Endothelial cell of umbilical vein (primary cell): ENCODE measurements at regions not wholly inside any gene's neighbourhood (a gene's known extent, or its start where the extent isn't known, plus 50 kb on each side); places are given as distances from the start of the nearest gene placed in this dataset.

Source experiments
- BruUV-seq: library from RNA; stranded (reverse); fragments of 400-500 nt; replicated peaks from 2 replicates; lab custom pipeline; 2021; lab: Mats Ljungman, UMichigan
- CTCF ChIA-PET: fragments of 300-600, 350-600 bp; sonication (Branson Sonifier 250); formaldehyde crosslinking; loops from one replicate; lab custom pipeline; 2021; ENCODE audit warnings: antibody characterized with exemption, inconsistent platforms; lab: Charles Lee
- POLR2A ChIA-PET: fragments of 300-600, 350-600 bp; sonication (Branson Sonifier 250); formaldehyde crosslinking; loops from one replicate; lab custom pipeline; 2021; ENCODE audit warnings: antibody characterized with exemption, inconsistent platforms; lab: Charles Lee
- DNase-seq: peaks from one replicate; pipeline ENCODE4 v3.0.0-alpha.2; 2011; ENCODE audit warnings: low read depth, low spot score
- FAIRE-seq: peaks from 2 replicates; lab custom pipeline; 2011; peaks lifted over from hg19 to GRCh38; lab: Jason Lieb, UNC
- H2AFZ ChIP-seq: 2 replicates; pipeline ENCODE4 v1.6.0; 2012; ENCODE audit warnings: low read depth, low read length, control low read depth, inconsistent platforms
- H3K27ac ChIP-seq: 2 replicates; pipeline ENCODE4 v1.5.1; 2011; ENCODE audit warnings: low read depth, mild to moderate bottlenecking, control low read depth, low read length, moderate library complexity; ENCODE audit not compliant: insufficient read depth
- H3K27me3 ChIP-seq, 2 experiments: 2 replicates each; pipeline versions ENCODE4 v1.6.0 to v1.6.1; 2011; ENCODE audit warnings: low read length in 2 of 2, mixed read lengths in 1 of 2; ENCODE audit not compliant: control insufficient read depth in 2 of 2, insufficient read depth in 2 of 2
- H3K36me3 ChIP-seq, 2 experiments: 2 replicates in 1 of 2; 3 replicates in 1 of 2; pipeline ENCODE4 v1.5.1; 2011; ENCODE audit warnings: low read length in 2 of 2, mild to moderate bottlenecking in 1 of 2, moderate library complexity in 1 of 2; ENCODE audit not compliant: control insufficient read depth in 2 of 2, insufficient read depth in 2 of 2; ENCODE audit errors: extremely low read depth in 1 of 2
- H3K4me1 ChIP-seq: 3 replicates; pipeline ENCODE4 v1.5.1; 2011; ENCODE audit warnings: mild to moderate bottlenecking, low read length; ENCODE audit not compliant: control insufficient read depth, insufficient read depth; ENCODE audit errors: extremely low read depth
- H3K4me2 ChIP-seq: 2 replicates; pipeline ENCODE4 v1.6.1; 2011; ENCODE audit warnings: low read length, control low read depth, mixed read lengths; ENCODE audit not compliant: insufficient read depth
- H3K4me3 ChIP-seq, 3 experiments: fragments of 200-600 bp in 1 of 3; sonication (generic), shearing (Covaris generic) in 1 of 3; replicated peaks in 1 of 3; 2 replicates each; pipeline ENCODE4 v1.5.1; 2011 to 2016; ENCODE audit warnings: control low read depth in 3 of 3, low read length in 3 of 3, mild to moderate bottlenecking in 2 of 3, inconsistent platforms in 1 of 3, low read depth in 1 of 3, moderate library complexity in 1 of 3; ENCODE audit not compliant: insufficient read depth in 1 of 3
- H3K79me2 ChIP-seq: 2 replicates; pipeline ENCODE4 v1.6.0; 2012; ENCODE audit warnings: low read length, inconsistent platforms; ENCODE audit not compliant: control insufficient read depth, insufficient read depth
- H3K9ac ChIP-seq: replicated peaks from 2 replicates; pipeline ENCODE3; 2011; ENCODE audit warnings: low read length, control low read depth; ENCODE audit not compliant: insufficient read depth; ENCODE audit errors: extremely low read depth
- H3K9me1 ChIP-seq: replicated peaks from 3 replicates; pipeline ENCODE4 v1.6.0; 2011; ENCODE audit warnings: mild to moderate bottlenecking, low read length; ENCODE audit not compliant: control insufficient read depth, insufficient read depth; ENCODE audit errors: extremely low read depth
- H3K9me3 ChIP-seq: replicated peaks from 2 replicates; pipeline ENCODE4 v1.5.1; 2012; ENCODE audit warnings: low read length, inconsistent platforms; ENCODE audit not compliant: control insufficient read depth, insufficient read depth
- H4K20me1 ChIP-seq: replicated peaks from 2 replicates; pipeline ENCODE3; 2011; ENCODE audit warnings: mild to moderate bottlenecking, low read length; ENCODE audit not compliant: control insufficient read depth, insufficient read depth; ENCODE audit errors: extremely low read depth
- EZH2 ChIP-seq: IDR thresholded peaks from 2 replicates; pipeline ENCODE4 v1.6.1; 2012; ENCODE audit warnings: borderline replicate concordance, low read depth, mild to moderate bottlenecking, moderate library complexity, low read length, inconsistent platforms; ENCODE audit not compliant: severe bottlenecking
- FOS ChIP-seq: IDR thresholded peaks from 2 replicates; pipeline ENCODE4 v1.6.1; 2011; ENCODE audit warnings: mild to moderate bottlenecking, low read length, moderate library complexity, borderline replicate concordance; ENCODE audit not compliant: insufficient read depth
- GATA2 ChIP-seq: IDR thresholded peaks from 2 replicates; pipeline ENCODE4 v1.7.0; 2011; ENCODE audit warnings: low read depth, mild to moderate bottlenecking, moderate library complexity, mixed read lengths, low read length; ENCODE audit not compliant: insufficient read length, insufficient read depth
- JUN ChIP-seq: IDR thresholded peaks from 2 replicates; pipeline ENCODE4 v1.6.1; 2011; ENCODE audit warnings: borderline replicate concordance, low read depth; ENCODE audit not compliant: insufficient read length, insufficient read depth
- MAX ChIP-seq: IDR thresholded peaks from 2 replicates; pipeline ENCODE4 v1.6.1; 2011; ENCODE audit not compliant: insufficient read depth, insufficient read length
- MYC ChIP-seq: IDR thresholded peaks from one replicate; pipeline ENCODE4 v1.6.1; 2011; ENCODE audit warnings: mild to moderate bottlenecking, low read depth, low read length
- POLR2A ChIP-seq: IDR thresholded peaks from 2 replicates; pipeline ENCODE4 v1.6.1; 2012; ENCODE audit warnings: low read depth, mild to moderate bottlenecking, control low read depth, low read length
- POLR2AphosphoS5 ChIP-seq: IDR thresholded peaks from 2 replicates; pipeline ENCODE4 v1.6.1; 2012; ENCODE audit warnings: low read depth, mild to moderate bottlenecking, control low read depth, low read length, moderate library complexity; ENCODE audit not compliant: insufficient read depth
- dilution Hi-C: fragments of 300-500 bp; cut with MboI; formaldehyde crosslinking; loops from one replicate; pipeline ENCODE4 v1.15.0; 2019; ENCODE audit warnings: low sequenced_read_pairs; ENCODE audit not compliant: extremely low pct_ligation_motif_present
- intact Hi-C: fragments of 100-400 bp; cut with micrococcal nuclease; formaldehyde crosslinking; loops from one replicate; pipeline ENCODE4 v1.10.0; 2022
- TF ChIP-seq, protein P1 (sequence below), 2 donors: IDR thresholded peaks; 1 replicate in 1 of 2; 2 replicates in 1 of 2; pipeline ENCODE4 v1.5.1; 2011; ENCODE audit warnings: low read length in 2 of 2, mild to moderate bottlenecking in 2 of 2, moderate library complexity in 2 of 2, control low read depth in 1 of 2, inconsistent platforms in 1 of 2, low read depth in 1 of 2; ENCODE audit not compliant: insufficient read depth in 1 of 2; ENCODE audit errors: extremely low read depth in 1 of 2

- POLR2A ChIA-PET = no interaction called here
- CTCF ChIA-PET = no interaction called here
- dilution Hi-C loops = no loop called here
- Histone ChIP-seq H3K9ac (no peak overlapping the region), H3K79me2 (no peaks in the 10 kb centered on the region), H3K4me1 (no peaks in the 10 kb centered on the region), H3K36me3 (no peaks in the 10 kb centered on the region), H3K4me3 (no peak overlapping the region), H3K9me1 (no peaks in the 10 kb centered on the region), H2AFZ (no peak overlapping the region), H4K20me1 (no peaks in the 10 kb centered on the region), H3K4me2 (no peak overlapping the region), H3K27me3 (no peaks in the 10 kb centered on the region), H3K9me3 (no peaks in the 10 kb centered on the region), H3K27ac (no peak overlapping the region)
- no TSS peak for BruUV-seq
- DNase-seq (no peak), FAIRE-seq (no peak)
- TF ChIP-seq EZH2 (no peak), FOS (no peak), GATA2 (no peak), MAX (no peak)
- TF ChIP-seq, protein P1, sequence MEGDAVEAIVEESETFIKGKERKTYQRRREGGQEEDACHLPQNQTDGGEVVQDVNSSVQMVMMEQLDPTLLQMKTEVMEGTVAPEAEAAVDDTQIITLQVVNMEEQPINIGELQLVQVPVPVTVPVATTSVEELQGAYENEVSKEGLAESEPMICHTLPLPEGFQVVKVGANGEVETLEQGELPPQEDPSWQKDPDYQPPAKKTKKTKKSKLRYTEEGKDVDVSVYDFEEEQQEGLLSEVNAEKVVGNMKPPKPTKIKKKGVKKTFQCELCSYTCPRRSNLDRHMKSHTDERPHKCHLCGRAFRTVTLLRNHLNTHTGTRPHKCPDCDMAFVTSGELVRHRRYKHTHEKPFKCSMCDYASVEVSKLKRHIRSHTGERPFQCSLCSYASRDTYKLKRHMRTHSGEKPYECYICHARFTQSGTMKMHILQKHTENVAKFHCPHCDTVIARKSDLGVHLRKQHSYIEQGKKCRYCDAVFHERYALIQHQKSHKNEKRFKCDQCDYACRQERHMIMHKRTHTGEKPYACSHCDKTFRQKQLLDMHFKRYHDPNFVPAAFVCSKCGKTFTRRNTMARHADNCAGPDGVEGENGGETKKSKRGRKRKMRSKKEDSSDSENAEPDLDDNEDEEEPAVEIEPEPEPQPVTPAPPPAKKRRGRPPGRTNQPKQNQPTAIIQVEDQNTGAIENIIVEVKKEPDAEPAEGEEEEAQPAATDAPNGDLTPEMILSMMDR (IDR thresholded peaks at IDR 0.05; ENCODE audit: extremely low read depth in 1 of 2, insufficient read depth in 1 of 2, low read depth in 1 of 2, low read length in 2 of 2) = no peak
- intact Hi-C loops = no loop called here
Observed at GRCh38 chr6:159398633-159399032, 229.4 kb downstream of the FNDC1 start.

- Histone ChIP-seq H3K4me3 (no peak overlapping the region), H3K36me3 (no peaks in the 10 kb centered on the region), H3K27ac (no peak overlapping the region), H2AFZ (no peak overlapping the region), H3K9me1 (no peaks in the 10 kb centered on the region), H3K27me3 (no peaks in the 10 kb centered on the region), H3K4me1 (no peaks in the 10 kb centered on the region), H3K9ac (no peak overlapping the region), H3K9me3 (no peaks in the 10 kb centered on the region), H3K4me2 (no peak overlapping the region), H3K79me2 (no peaks in the 10 kb centered on the region), H4K20me1 (no peaks in the 10 kb centered on the region)
- TF ChIP-seq FOS (no peak), GATA2 (no peak), JUN (no peak), MYC (no peak), EZH2 (no peak), POLR2A (no peak), POLR2AphosphoS5 (no peak), MAX (no peak)
- TF ChIP-seq, protein P1 (IDR thresholded peaks at IDR 0.05; ENCODE audit: extremely low read depth in 1 of 2, insufficient read depth in 1 of 2, low read depth in 1 of 2, low read length in 2 of 2) = no peak
- DNase-seq (no peak), FAIRE-seq (no peak)
- intact Hi-C loops (no loop called here), dilution Hi-C loops (no loop called here)
- no TSS peak for BruUV-seq
- CTCF ChIA-PET = no interaction called here
- POLR2A ChIA-PET = no interaction called here
Observed at GRCh38 chr6:159397753-159398152, 228.6 kb downstream of the FNDC1 start.
